ENCODE measurements at regions not wholly inside any gene's neighbourhood (a gene's known extent, or its start where the extent isn't known, plus 50 kb on each side); places are given as distances from the start of the nearest gene placed in this dataset.
"Not testable (repeated sequence)": the region's sequence is repeated elsewhere in the genome, so short reads cannot be mapped to it uniquely, and the experiment has no call there.

DNA sequence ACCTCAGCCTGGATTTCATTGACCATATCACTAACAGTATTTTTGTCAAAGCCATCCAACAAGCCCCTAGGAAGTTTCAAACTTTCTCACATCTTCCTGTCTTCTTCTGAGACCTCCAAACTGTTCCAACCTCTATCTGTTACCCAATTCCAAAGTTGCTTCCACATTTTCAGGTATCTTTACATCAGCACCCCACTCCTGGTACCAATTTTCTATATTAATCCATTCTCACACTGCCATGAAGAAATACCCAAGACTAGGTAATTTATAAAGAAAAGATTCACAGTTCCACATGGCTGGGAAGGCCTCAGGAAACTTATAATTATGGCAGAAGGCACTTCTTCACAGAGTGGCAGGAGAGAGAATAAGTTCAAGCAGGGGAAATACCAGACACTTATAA is 571.9 kb upstream of the PHF14 start:
- no peak for DNase-seq (ENCODE audit: extremely low read depth in 1 of 2, low read depth in 1 of 2)

GRCh38 chr7:10412422-10413019 is 561.2 kb upstream of the PHF14 start:
- DNase-seq (ENCODE audit: extremely low read depth in 1 of 2, low read depth in 1 of 2): no peak

DNA sequence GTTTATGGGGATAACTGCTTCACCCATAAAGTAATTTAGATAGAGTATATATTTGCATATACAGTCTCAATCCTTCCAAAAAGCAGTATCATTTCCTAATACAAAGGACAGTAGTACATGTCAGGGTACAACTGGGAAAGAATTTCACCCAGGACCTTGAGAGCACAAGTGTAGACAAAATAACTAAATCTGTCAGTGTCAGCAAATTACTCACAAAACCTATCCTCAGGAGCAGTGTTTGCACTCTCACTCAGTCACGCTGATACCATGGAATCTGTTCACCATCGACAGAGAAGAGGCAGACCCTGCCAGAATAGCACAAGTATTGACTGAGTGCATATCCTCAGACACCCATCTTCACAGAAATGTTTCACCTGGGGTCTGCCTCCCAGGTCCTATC is 554.7 kb upstream of the PHF14 start:
- no peak for DNase-seq (ENCODE audit: extremely low read depth in 1 of 2, low read depth in 1 of 2)

DNA sequence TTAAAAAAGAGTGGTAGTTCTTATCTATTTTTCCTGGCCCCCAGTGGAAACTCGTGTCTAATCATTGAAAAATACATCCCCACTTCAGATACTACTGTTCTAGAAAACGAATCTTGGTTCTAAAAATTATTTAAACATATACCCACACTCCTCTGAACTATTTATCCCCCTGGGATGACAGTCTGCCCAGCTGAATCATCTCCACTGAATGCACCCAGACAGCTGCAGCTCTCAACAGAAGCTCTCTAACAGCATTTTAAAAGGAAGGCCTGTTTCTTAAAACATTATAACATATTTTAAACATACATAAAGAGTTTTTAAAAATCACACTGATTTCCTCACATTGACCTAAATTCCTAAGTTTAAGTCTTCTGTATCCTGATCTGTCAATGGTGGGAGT is 544.6 kb upstream of the PHF14 start:
- DNase-seq (ENCODE audit: extremely low read depth in 1 of 2, low read depth in 1 of 2): no peak

- no peak for DNase-seq (ENCODE audit: extremely low read depth in 1 of 2, low read depth in 1 of 2)
Observed at GRCh38 chr7:10429511-10429910, 544.2 kb upstream of the PHF14 start.

- no peak for DNase-seq (ENCODE audit: extremely low read depth in 1 of 2, low read depth in 1 of 2)
Observed at GRCh38 chr7:10436302-10436701, 537.4 kb upstream of the PHF14 start.

DNA sequence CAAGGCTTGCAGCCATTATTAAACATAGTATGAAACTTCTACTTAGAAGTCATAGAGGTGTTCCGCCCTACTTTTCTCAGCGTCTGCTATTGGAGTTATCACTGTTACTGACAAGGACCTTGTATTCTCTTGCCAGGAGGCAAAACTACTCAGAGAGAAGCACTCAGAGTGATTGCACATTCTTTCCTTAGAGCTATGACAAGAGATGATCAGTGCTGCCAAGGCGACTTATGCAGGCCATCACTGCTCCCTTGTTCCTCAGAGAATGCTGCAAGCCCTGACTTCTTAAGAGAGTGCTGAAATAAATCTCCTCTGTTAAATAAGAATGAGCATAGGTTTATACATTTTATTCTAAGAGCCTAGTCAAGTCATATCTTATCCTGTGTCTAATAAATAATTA is 534.6 kb upstream of the PHF14 start:
- no peak for DNase-seq (ENCODE audit: extremely low read depth in 1 of 2, low read depth in 1 of 2)

GRCh38 chr7:10455936-10456335 is 517.7 kb upstream of the PHF14 start:
- no peak for DNase-seq (ENCODE audit: extremely low read depth in 1 of 2, low read depth in 1 of 2)

- DNase-seq (ENCODE audit: extremely low read depth in 1 of 2, low read depth in 1 of 2): no peak
Observed at GRCh38 chr7:10460474-10460873, 513.2 kb upstream of the PHF14 start.

- DNase-seq (ENCODE audit: extremely low read depth in 1 of 2, low read depth in 1 of 2): no peak
Observed at GRCh38 chr7:10463701-10464100, 510.0 kb upstream of the PHF14 start.

DNA sequence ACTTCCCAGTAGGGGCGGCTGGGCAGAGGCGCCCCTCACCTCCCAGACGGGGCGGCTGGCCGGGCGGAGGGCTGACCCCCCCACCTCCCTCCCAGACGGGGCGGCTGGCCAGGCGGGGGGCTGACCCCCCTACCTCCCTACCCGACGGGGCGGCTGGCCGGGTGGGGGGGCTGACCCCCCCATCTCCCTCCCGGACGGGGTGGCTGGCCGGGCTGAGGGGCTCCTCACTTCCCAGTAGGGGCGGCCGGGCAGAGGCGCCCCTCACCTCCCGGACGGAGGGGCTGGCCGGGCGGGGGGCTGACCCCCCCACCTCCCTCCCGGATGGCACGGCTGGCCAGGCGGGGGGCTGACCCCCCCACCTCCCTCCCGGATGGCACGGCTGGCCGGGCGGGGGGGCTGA is 508.1 kb upstream of the PHF14 start:
- DNase-seq (ENCODE audit: extremely low read depth in 1 of 2, low read depth in 1 of 2): not testable (repeated sequence)

DNA sequence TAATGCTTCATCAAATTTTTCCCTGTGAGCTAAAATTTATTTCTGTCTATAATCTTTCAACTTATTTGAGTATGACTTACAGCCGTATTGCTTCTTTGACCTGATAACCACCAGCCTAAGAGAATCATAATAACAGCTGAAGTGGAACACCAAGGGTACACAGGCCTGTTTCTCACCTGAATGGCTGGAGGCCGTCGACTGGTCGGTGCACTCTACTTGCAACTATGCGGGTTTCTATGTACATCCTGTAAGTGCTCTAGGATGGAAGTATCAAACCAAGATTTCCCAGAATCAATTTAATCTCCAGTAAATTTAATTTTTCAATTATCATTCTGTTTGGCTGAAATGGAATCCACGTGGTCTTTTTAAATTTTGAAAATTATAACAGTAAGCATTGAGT is 504.8 kb upstream of the PHF14 start:
- DNase-seq (ENCODE audit: extremely low read depth in 1 of 2, low read depth in 1 of 2): no peak

DNA sequence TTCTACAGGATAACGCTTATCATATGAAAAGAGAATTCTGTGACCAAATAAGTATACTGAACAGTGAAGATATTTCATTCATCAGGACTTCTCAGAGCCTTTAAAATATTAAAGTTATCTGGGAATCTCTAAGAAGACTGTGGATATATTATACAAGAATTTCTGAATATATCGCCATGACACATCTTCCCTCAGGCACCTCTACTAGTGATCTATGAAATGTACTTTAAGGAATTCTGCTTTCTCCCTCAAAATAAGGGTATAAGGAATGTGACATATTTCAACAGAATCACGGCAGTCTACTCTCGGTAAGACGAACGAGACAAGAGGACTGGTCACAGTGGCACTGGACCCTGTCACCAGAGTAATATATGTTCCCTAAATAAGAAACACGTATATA is 504.2 kb upstream of the PHF14 start:
- no peak for DNase-seq (ENCODE audit: extremely low read depth in 1 of 2, low read depth in 1 of 2)

- DNase-seq (ENCODE audit: extremely low read depth in 1 of 2, low read depth in 1 of 2): no peak
Observed at GRCh38 chr7:10471280-10472058, 502.2 kb upstream of the PHF14 start.

DNA sequence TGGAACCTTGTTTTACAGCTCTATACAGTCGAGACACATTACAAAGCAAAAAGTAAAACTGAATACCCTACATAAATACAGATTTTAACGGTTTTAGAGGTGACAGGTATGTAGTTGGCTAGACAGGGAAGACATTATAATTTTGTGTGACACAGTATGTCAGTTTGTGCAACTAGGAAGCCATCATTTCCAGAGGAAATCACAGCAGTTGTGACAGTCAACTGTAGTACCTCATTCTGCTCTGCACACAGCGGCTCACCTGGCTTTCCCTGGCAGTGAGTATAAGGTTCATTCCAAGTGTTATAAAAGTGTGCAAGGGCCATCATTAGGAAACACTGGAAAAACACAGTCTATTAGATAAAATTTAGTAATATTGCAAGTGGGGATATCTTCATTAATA is 501.6 kb upstream of the PHF14 start:
- DNase-seq (ENCODE audit: extremely low read depth in 1 of 2, low read depth in 1 of 2): no peak

DNA sequence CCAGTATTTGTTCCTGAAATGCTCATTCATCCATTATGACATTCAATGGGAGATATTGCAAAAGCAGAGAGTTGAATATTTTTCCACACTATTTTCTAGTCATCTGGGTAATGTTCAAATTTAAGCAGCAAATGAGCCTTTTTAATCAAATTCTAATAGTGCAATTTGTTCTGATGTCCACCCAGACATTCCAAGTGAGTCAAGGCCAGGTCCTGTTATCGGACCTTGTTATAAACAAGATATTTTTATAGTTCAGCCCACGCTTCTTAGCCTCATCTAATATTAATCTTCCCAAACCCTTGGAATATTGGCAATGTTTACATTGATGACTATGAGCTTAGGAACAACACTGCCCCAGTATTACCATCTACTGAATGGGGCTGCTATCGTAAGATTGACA is 500.1 kb upstream of the PHF14 start:
- no peak for DNase-seq (ENCODE audit: extremely low read depth in 1 of 2, low read depth in 1 of 2)

GRCh38 chr7:10474048-10474447 is 499.6 kb upstream of the PHF14 start:
- DNase-seq (ENCODE audit: extremely low read depth in 1 of 2, low read depth in 1 of 2): no peak

DNA sequence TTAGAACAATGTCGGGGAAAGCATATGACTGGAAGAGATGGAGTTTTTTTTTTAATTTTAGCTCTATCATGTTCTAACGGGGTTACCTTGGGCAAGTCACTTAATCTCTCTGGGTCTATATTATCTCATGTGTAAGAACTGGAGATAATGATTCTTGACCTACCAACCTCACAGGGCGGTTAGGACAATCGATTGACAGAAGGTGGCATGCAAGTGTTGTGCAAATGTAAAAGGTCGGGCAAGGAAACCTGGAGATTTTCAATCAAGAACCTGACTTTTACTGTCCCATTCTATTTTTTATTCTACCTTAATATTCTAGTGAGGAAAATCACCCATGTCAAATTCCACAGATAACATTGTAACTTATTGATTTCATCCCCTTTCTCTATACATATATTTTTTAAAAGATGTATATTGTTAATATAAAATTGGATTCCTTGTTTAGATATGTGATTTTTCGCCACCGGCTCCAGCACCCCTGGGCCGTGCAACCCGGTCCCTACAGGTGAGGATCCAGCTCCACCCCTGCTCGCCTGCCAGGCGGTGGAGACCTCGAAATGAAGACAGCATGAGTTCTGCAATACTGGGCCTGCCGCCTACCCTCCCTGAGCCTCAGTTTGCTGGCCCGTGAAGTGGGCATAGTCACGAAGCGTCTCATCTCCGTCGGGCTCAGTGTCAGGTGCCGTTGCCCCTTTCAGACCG is 497.6 kb upstream of the PHF14 start:
- DNase-seq (ENCODE audit: extremely low read depth in 1 of 2, low read depth in 1 of 2): no peak

DNA sequence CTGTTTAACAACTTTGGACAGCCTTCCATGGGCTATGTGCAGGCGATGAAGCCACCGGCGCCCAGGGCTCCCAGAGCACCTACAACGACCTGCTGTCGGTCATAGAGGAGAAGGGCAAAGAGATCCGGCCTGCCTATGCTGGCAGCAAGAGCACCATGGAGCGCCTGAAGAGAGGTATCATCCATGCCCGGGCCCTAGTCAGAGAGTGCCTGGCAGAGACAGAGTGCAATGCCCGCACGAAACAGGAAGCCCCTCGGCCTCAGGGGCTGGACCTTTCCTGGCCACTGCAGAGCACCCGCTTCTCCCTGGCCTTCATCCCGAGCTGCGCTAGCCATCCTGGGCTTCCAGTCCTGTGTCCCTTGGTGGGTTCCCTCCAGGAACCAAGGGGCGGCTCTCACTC is 497.0 kb upstream of the PHF14 start:
- no peak for DNase-seq (ENCODE audit: extremely low read depth in 1 of 2, low read depth in 1 of 2)

DNA sequence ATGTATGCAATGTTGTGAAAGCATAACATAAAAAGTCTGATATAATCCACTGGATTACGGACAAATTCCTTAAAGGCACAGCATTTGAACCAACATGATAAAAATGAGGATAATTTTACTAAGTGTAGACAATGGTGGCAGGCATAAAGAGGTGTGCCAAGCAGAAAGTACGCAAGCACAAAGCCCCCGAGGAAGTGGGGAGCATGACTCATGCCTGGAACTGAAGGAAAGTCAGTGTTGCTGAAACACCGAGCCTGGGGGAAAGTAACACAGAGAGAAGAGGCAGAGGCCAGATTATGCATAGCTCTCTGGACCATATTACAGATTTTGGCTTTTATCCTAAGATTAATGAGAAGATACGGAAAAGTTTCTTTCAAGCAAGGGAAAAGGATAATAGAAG is 490.0 kb upstream of the PHF14 start:
- DNase-seq (ENCODE audit: extremely low read depth in 1 of 2, low read depth in 1 of 2): no peak

DNA sequence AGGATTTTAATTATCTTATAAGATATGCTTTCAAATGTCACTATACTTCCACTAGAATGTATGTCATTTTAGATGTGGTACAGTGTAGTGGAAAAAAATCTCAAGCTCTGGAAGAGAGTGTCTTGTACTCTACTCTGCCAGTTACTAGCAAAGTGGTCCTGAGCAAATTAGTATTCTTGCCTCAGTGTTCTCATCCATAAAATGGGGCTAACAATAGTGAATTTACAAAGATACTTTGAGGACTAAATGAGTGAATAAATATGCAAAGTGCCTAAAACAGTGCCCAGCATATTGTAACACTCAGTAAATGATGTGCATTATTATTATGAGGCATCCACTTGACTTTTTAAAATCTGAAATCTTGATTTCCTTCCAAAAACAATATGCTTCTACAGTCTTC is 488.9 kb upstream of the PHF14 start:
- DNase-seq (ENCODE audit: extremely low read depth in 1 of 2, low read depth in 1 of 2): no peak

DNA sequence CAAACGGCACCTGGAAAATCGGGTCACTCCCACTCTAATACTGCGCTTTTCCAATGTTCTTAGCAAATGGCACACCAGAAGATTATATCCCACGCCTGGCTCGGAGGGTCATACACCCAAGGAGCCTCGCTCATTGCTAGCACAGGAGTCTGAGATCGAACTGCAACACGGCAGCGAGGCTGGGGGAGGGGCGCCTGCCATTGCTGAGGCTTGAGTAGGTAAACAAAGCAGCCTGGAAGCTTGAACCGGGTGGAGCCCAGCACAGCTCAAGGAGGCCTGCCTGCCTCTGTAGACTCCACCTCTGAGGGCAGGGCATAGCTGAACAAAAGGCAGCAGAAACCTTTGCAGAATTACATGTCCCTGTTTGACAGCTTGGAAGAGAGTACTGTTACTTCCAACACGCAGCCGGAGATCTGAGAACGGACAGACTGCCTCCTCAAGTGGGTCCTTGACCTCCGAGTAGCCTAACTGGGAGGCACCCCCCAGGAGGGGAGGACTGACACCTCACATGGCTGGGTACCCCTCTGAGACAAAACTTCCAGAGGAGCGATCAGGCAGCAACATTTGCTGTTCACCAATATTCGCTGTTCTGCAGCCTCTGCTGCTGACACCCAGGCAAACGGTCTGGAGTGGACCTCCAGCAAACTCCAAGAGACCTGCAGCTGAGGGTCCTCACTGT is 472.3 kb upstream of the PHF14 start:
- not testable (repeated sequence) for DNase-seq (ENCODE audit: extremely low read depth in 1 of 2, low read depth in 1 of 2)
